Astrocyte of the hippocampus (primary cell): ENCODE measurements at regions not wholly inside any gene's neighbourhood (a gene's known extent, or its start where the extent isn't known, plus 50 kb on each side); places are given as distances from the start of the nearest gene placed in this dataset.

Source experiments
- DNase-seq: peaks from one replicate; pipeline ENCODE4 v3.0.0; 2011; ENCODE audit warnings: low read depth, low spot score

GRCh38 chr20:61121661-61122060 lies 130.4 kb upstream of the CDH4 start:
- no peak for DNase-seq

GRCh38 chr20:61123286-61123685 lies 128.8 kb upstream of the CDH4 start:
- no peak for DNase-seq

DNA sequence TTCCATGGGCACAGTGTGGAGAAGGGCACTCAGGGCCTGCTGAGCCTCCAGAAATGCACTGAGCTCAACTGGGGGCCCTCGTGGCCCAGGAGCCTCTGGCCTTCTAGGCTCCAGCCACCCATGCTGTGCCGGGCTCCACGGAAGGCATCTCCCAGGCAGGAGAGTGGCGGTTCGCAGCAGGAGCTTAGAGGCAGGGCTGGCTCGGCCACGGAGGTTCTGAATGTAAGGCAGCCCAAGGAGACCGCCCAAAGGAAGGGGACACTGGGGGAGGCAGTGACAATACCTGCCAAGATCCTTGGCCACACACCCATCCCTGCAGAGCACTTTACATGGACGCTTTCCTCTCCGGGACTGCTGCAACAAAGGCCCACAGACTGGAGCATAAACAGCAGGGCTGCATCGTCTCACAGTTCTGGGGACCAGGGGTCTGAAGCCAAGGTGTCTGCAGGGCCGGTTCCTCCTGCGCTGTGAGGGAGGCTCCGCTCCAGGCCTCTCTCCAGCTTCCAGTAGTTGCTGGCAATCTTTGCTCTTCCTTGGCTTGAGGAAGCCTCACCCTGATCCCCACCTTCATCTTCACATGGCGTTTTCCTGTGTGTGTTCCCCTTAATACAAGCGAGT lies 128.2 kb upstream of the CDH4 start:
- no peak for DNase-seq

DNA sequence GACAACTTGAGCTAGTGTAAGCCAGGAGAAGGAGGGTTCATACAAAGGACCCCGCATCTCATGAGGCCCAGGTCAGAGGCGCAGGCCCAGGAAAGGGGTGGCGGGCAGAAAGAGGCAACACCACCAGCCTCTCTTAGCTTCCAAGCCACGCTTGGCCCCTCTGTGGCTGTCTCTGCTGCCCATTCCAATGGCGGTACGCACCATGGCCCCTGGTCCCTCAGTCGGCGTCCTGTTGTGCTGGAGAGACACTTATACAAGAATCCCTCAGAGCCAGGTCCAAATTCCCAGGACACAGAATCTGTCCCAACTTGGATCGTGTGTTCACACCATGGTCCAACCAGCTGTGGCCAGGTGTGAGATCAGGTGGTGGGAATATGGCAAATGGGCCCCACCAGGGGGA lies 127.0 kb upstream of the CDH4 start:
- DNase-seq: no peak

DNA sequence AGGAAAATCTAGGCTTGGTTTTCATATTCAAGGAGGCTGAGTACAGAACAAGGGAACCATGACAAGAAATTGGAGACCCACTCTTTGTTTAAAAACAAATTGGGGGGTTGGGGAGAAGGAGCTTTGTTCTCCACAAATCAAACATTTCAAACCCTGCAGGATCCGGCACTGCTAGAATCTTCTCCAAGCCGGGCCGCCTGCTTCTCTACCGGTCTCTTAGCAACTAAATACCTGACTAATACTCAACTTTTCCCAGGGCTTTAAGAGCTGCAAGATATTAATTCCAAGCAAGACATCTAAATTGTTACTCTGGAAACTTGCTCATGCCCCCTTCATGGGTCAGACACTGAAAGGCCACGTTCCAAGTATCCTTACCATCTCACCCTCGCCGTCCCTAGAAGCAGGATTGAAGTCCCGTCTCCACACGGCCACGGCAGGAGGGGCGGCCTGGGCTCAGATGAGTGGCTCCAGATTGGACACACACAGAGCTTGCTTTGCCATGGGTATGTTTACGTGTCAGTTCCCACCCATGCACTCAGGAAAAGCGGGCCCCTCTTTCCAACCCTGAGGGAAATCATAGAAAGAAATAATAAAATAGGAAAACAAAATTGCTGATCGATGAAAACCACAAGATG lies 126.4 kb upstream of the CDH4 start:
- no peak for DNase-seq

GRCh38 chr20:61126369-61127195 lies 125.5 kb upstream of the CDH4 start:
- no peak for DNase-seq

DNA sequence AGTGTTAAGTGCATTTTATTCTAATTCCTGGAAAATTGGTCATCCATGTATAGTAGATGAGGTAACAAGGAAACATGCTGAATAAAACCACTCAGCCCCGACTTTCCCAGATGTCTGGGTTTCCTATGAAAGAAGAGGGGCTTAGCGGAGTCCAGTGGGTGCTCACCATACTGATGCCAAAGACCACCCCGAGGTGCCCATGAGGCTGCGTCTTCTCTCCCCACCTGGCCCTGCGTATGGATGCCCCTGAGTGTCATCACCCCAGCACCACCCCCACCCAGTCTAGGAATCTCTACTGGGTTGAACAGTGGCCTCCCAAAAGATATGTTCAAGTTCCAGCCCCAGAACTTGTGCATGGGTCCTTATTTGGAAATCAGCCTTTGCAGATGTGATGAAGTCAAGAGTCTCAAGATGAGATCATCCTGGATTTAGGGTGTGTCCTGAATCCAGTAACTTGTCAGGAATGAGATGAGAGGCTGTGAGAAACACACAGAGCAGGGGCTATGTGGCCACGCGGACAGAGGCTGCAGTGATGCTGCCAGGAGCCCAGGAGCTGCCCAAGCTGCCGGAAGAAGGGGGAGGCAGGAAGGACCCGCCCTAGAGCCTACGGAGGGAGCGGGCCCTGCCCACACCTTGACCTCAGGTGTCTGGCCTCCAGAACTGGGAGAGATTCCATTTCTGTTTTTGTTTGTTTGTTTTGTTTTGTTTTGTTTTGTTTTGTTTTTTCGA lies 124.6 kb upstream of the CDH4 start:
- peak; percentile 49 for DNase-seq

DNA sequence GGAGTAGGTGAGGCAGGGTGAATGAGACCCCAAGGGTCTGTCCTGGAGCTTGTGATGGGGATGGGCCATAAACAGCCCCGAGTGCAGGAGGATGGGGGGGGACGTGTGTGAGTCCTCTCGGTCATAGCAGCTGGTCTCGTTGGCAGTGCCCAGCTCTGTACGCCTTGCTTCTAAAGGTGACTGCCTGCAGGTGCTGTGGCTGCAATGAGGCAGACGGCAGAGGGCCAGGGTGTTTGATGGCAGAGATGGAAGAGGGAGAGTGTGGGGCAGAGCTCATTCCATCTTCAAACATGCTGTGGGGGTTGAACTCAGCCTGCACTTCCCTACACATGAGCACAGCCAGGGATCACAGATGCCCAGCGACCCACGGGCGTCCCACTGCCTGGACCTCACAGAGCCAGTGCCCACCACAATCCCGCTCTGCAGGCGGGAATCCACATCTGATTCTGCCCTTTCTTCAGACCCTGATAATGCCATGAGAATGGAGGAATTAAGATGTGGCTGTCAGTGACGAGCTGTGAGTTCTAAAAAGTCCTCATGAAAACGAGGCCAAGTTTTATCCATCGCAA lies 123.3 kb upstream of the CDH4 start:
- no peak for DNase-seq

GRCh38 chr20:61129311-61129710 lies 122.8 kb upstream of the CDH4 start:
- DNase-seq: no peak

DNA sequence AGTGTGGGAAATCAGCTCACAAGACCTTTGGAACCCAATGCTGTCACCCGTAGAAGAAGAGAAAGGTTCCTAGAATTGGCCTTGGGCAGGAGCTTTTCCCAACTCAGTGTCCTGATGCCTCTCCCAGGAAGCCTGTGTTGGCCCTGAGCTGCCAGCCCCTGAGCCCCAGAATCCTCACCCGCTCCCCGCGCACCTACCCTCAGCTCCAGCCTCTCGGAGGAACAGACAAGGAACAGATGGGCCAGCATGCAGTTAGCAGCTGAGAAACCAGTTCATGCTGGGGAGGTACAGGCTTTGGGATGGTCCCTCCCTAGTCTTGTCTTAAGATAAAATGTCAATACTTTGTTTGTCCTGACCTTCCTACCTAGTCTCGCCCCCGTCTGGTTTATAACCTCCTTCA lies 121.9 kb upstream of the CDH4 start:
- no peak for DNase-seq

- DNase-seq: no peak
Observed at GRCh38 chr20:61131944-61132343, 120.1 kb upstream of the CDH4 start.

- DNase-seq: no peak
Observed at GRCh38 chr20:61133611-61134010, 118.5 kb upstream of the CDH4 start.

GRCh38 chr20:61134296-61135030 lies 117.6 kb upstream of the CDH4 start:
- no peak for DNase-seq

DNA sequence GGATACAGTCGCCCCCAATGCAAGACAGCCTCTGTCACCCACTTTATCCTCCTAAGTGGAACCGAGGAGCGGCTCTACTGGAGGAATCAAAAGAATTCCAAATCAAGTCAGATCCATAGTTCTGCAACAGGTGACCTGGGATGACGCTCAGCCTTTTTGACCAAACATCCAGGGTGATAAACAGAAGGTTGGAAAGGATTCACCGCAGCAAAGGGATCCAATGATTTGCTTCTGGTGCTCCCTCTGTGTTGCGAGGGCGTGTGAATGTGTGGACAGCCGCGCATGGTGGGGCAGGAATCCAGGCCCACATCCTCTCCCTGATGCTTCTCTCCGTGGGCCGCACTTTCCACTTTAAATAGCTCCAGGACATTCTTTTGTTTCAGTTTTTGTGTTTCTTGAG lies 116.8 kb upstream of the CDH4 start:
- DNase-seq: no peak

- DNase-seq: no peak
Observed at GRCh38 chr20:61135968-61136367, 116.1 kb upstream of the CDH4 start.

GRCh38 chr20:61138566-61138965 lies 113.5 kb upstream of the CDH4 start:
- DNase-seq: no peak

- no peak for DNase-seq
Observed at GRCh38 chr20:61139031-61139430, 113.0 kb upstream of the CDH4 start.

- no peak for DNase-seq
Observed at GRCh38 chr20:61140576-61140975, 111.5 kb upstream of the CDH4 start.

DNA sequence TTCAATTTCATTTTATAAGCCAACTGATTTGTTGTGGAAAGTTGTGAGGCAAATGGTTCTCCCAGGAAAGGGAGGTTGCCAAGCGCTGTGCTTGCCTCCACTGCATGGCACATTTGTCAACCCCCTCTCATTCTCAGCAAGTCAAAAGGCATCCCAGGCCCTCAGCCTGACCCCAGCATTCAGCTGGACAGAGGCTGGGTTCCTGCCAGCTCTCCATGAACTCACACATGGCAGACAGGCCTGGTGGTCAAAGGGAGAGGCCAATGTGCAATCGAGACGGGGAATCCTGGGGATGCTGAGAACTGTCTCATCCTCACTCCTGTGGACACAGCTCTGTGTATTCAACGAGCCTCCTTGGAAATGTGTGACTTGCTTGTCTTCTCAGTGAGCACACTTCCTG lies 106.0 kb upstream of the CDH4 start:
- DNase-seq: no peak

GRCh38 chr20:61149636-61150035 lies 102.4 kb upstream of the CDH4 start:
- no peak for DNase-seq

GRCh38 chr20:61157301-61157700 lies 94.8 kb upstream of the CDH4 start:
- DNase-seq: no peak
